Activated naive CD8-positive, alpha-beta T cell treated with anti-CD3 and anti-CD28 coated beads, Interleukin-2, amount 50 U/mL, for 24 hours (primary cell): ENCODE measurements at regions not wholly inside any gene's neighbourhood (a gene's known extent, or its start where the extent isn't known, plus 50 kb on each side); places are given as distances from the start of the nearest gene placed in this dataset.
"Not testable (repeated sequence)": the region's sequence is repeated elsewhere in the genome, so short reads cannot be mapped to it uniquely, and the experiment has no call there.

ENCODE experiments used
- ATAC-seq: fragments of 150-1000 bp; cut with Tn5 transposase; one replicate; pipeline ENCODE4 v1.10.0; 2021
- DNase-seq: peaks from one replicate; pipeline ENCODE4 v3.0.0; 2021
- H3K27ac Mint-ChIP-seq: one replicate; pipeline ENCODE4 v1.8.0; 2021; ENCODE audit warnings: mild to moderate bottlenecking, mixed read lengths
- H3K27me3 Mint-ChIP-seq: one replicate; pipeline ENCODE4 v1.8.0; 2021; ENCODE audit warnings: mixed read lengths
- H3K36me3 Mint-ChIP-seq: one replicate; pipeline ENCODE4 v1.8.0; 2021; ENCODE audit warnings: low read depth, mixed read lengths
- H3K4me1 Mint-ChIP-seq: one replicate; pipeline ENCODE4 v1.8.0; 2021; ENCODE audit warnings: mixed read lengths
- H3K4me3 Mint-ChIP-seq: one replicate; pipeline ENCODE4 v1.8.0; 2021; ENCODE audit warnings: mild to moderate bottlenecking, moderate library complexity, mixed read lengths
- H3K9me3 Mint-ChIP-seq: one replicate; pipeline ENCODE4 v1.8.0; 2021; ENCODE audit warnings: mixed read lengths

DNA sequence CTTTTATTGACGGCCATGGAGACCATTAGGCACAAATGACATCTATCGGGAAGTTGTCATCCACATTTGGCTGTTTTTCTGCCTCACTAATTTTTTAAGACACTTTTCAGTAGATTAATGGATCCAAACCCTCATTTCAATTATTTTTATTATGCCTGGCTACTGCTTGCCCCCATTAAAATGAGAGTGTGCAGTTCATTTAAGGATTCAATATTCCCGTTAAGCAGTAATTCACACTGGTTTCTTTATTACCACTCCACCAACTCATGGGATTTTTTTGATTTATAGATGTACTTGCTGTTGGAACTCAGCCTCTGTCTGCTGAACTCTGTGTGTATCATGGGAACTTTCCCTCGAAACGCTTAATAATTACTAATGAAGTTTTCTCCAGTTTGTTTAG, 291.8 kb upstream of the PRKX start:
- Mint-ChIP-seq H3K9me3 (no peaks in the 10 kb centered on the region), H3K4me1 (no peaks in the 10 kb centered on the region), H3K36me3 (no peaks in the 10 kb centered on the region), H3K4me3 (no peak overlapping the region), H3K27me3 (no peaks in the 10 kb centered on the region), H3K27ac (no peak overlapping the region)
- ATAC-seq (no peak), DNase-seq (no peak)

DNA sequence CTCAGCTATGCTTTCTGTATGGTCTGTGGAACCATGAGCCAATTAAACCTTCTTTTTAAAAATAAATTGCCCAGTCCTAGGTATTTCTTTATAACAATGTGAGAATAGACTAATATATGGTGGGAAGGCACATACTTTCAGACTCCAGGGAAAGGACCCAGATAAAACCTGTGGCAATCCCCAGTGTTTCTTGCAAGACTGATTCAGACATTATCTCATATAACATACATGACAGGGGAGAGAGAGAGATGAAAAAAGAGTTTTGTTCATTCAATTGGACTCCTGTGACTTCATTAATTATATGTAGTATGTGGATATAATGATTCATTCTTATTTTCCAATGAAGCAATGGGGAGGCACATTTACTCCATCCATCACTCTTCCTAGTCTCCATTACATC, 291.4 kb upstream of the PRKX start:
- DNase-seq (no peak), ATAC-seq (no peak)
- no peak overlapping the region for H3K4me3 Mint-ChIP-seq
- H3K36me3 Mint-ChIP-seq = no peaks in the 10 kb centered on the region
- no peaks in the 10 kb centered on the region for H3K4me1 Mint-ChIP-seq
- H3K9me3 Mint-ChIP-seq = no peaks in the 10 kb centered on the region
- no peaks in the 10 kb centered on the region for H3K27me3 Mint-ChIP-seq
- no peak overlapping the region for H3K27ac Mint-ChIP-seq

DNA sequence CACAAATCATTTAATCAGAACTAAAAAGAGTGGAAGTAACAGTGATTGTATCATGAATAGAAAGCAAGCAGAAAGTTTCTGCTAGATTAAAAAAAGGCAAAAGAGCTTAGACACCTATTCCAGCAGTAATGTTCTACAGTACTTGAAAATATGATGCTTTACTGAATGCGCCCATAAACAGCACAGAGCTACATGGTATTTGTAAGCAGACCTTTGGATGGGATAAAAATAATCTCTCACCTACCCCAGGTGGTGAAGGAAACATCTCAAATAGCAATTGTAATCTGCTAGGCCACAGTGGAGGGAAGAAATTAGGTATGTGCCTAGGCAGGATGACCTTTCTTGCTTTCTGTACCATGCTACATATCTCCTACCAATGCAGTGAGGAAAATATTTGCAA, 280.9 kb upstream of the PRKX start:
- Mint-ChIP-seq H3K9me3 (no peaks in the 10 kb centered on the region), H3K36me3 (no peaks in the 10 kb centered on the region), H3K27ac (no peak overlapping the region), H3K4me3 (no peak overlapping the region), H3K27me3 (no peaks in the 10 kb centered on the region), H3K4me1 (no peaks in the 10 kb centered on the region)
- ATAC-seq (no peak), DNase-seq (no peak)

DNA sequence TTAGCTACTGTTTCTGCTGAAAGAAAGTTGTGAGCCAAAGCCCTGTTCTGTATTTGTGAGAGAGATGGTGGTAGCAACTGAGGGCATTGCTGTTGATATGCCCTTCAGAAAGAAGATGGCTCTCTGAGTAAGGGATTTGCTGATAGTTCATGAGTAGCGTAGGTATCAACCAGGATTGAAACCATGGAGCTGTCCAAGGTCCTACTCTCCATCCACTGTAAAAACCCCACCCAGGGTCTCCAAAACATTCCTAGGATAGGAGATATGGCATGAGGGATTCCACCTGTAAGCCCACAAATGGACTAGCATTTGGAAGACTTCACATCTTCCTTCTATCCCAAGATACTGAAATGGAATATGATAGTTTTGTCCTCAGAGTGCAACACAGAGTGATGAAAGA, 277.1 kb upstream of the PRKX start:
- H3K27me3 Mint-ChIP-seq = no peaks in the 10 kb centered on the region
- no peak overlapping the region for H3K4me3 Mint-ChIP-seq
- no peak overlapping the region for H3K27ac Mint-ChIP-seq
- ATAC-seq (no peak), DNase-seq (no peak)
- H3K36me3 Mint-ChIP-seq = no peaks in the 10 kb centered on the region
- H3K4me1 Mint-ChIP-seq = no peaks in the 10 kb centered on the region
- H3K9me3 Mint-ChIP-seq = no peaks in the 10 kb centered on the region

DNA sequence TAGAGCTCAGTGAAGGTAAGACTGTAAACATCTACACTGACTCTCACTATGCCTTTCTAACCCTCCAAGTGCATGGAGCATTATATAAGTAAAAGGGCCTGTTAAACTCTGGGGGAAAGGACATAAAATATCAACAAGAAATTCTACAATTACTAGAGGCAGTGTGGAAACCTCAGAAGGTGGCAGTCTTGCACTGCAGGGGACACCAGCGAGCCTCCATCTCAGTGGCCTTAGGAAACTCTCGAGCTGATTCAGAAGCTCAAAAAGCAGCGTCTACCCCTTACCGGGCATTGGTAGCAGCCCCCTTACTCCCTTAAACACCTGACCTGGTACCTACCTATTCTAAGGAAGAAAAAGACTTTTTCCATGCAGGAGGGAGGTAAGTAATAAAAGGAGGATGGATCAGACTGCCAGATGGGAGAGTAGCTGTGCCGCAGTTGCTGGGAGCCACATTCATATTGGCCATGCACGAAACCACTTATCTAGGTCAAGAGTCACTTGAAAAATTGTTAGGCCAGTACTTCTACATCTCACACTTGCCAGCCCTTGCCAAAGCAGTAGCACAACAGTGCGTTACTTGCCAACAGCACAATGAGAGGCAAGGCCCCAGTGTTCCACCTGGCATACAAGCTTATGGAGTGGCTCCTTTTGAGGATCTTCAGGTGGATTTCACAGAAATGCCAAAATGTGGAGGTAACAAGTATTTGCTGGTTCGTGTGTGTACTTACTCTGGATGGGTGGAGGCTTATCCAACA, 258.8 kb upstream of the PRKX start:
- H3K9me3 Mint-ChIP-seq, H3K4me1 Mint-ChIP-seq, H3K4me3 Mint-ChIP-seq, H3K27ac Mint-ChIP-seq, H3K36me3 Mint-ChIP-seq, DNase-seq, H3K27me3 Mint-ChIP-seq, ATAC-seq: not testable (repeated sequence)

DNA sequence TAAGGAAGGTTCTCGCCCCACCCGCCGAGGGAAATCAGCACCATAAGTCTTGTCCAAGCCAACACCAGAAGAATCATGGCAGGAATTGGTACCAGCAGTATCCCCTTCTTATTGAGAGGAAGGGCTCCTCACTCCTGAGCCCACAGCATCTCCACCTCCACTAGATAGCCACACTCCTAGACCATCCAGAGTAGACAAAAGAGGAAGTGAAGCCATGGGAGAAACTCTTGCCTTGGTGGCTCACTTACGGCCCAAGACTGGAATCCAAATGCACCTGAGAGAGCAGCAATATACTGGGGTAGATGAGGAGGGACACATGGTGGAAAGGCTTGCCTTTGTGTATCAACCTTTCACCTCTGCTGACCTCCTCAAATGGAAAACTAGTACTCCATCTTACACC, 255.3 kb upstream of the PRKX start:
- DNase-seq (no peak), ATAC-seq (no peak)
- Mint-ChIP-seq H3K4me3 (no peak overlapping the region), H3K27ac (no peak overlapping the region), H3K4me1 (no peaks in the 10 kb centered on the region), H3K9me3 (no peaks in the 10 kb centered on the region), H3K27me3 (no peaks in the 10 kb centered on the region), H3K36me3 (no peaks in the 10 kb centered on the region)

DNA sequence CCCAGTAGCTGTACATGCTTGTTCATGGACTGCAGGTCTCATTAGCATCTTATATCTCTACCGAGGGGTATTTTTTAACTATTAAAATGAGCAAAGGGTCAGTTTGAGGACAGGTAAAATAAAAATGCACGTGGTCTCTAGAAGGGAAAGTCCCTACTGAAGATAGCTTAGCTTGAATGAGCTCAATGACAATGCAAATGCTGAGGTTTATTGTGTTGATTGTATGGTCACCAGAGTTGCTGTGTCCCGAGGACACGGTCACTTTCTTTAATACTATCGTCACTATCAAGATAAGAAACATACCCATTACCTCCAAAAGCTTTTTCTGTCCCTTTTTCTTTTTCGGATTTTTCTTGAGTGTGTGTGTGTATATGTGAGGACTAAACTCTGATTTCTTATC, 250.5 kb upstream of the PRKX start:
- DNase-seq (no peak), ATAC-seq (no peak)
- H3K27ac Mint-ChIP-seq = no peak overlapping the region
- no peak overlapping the region for H3K4me3 Mint-ChIP-seq
- H3K36me3 Mint-ChIP-seq = no peaks in the 10 kb centered on the region
- H3K4me1 Mint-ChIP-seq = no peaks in the 10 kb centered on the region
- no peaks in the 10 kb centered on the region for H3K9me3 Mint-ChIP-seq
- H3K27me3 Mint-ChIP-seq = no peaks in the 10 kb centered on the region

DNA sequence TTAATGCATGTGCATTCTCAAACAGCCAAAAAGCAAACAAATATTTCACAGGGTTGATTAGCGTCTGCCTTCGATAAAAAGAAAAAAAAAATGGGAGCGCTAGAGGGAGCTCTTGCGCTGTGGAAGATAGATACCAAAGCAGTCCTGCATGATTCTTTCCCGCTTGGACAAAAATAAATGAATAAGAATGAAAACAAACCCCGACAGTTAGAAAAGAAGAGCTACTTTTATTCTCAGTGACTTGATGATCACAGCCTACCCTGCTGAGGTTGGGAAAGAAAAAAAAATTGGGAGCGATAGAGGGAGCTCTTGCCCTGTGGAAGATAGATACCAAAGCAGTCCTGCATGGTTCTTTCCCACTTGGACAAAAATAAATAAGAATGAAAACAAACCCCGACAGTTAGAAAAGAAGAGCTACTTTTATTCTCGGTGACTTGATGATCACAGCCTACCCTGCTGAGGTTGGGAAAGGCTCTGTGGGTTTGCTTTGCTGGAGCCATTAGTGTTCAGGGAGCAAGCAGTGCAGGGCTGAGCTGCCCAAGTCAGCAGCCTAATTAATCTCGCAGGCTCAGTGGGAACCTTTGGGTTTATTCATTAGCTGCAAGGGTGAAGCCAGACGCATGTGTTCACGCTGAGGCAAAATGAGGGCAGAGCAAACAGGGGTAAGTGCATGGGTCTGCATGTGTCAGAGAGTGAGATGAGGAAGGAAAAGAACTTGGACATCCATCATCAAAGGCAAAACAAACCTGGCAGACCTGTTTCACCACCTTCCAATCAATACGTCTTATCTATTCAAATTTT, 249.3 kb upstream of the PRKX start:
- Mint-ChIP-seq H3K9me3 (no peaks in the 10 kb centered on the region), H3K27me3 (no peaks in the 10 kb centered on the region), H3K36me3 (no peaks in the 10 kb centered on the region), H3K4me1 (no peaks in the 10 kb centered on the region), H3K4me3 (no peak overlapping the region), H3K27ac (no peak overlapping the region)
- ATAC-seq (no peak), DNase-seq (no peak)

DNA sequence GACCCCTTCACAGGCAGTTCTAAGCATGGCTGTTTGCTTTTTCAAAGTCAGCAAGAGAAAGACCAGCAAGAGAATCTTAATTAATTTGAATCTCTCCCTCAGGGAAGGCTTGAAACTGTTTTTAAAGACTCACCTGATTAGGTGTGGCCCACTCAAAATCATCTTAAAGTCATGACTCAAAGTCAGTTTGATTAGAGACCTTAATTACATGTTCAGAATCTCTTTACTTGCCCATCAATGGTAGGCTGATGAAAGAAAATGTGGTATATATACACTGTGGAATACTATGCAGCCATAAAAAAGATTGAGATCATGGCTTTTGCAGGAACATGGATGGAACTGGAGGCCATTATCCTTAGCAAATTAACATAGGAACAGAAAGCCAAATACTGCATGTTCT, 247.5 kb upstream of the PRKX start:
- H3K27me3 Mint-ChIP-seq = no peaks in the 10 kb centered on the region
- H3K9me3 Mint-ChIP-seq = no peaks in the 10 kb centered on the region
- H3K27ac Mint-ChIP-seq = no peak overlapping the region
- DNase-seq = no peak
- ATAC-seq = no peak
- H3K4me3 Mint-ChIP-seq = no peak overlapping the region
- no peaks in the 10 kb centered on the region for H3K4me1 Mint-ChIP-seq
- no peaks in the 10 kb centered on the region for H3K36me3 Mint-ChIP-seq

DNA sequence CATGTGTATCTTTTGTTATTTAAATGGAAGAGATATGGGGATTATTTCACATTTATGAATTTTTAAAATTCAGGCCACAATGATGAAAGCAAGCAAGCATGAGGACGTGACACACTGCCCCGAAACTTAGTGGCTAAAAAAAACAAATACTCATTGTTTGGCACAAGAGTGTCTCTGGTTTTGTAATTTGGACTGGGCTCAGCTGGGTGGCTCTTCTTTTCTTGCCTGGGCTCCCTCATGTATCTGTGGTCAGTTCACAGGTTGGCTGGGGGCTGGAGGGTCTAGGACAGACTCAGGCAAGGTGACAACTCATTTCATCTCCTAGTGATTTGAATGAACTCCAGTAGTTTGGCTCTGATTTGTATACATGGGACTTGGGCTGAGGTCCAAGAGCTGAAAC, 238.4 kb upstream of the PRKX start:
- ATAC-seq = no peak
- no peak overlapping the region for H3K27ac Mint-ChIP-seq
- no peaks in the 10 kb centered on the region for H3K4me1 Mint-ChIP-seq
- no peak for DNase-seq
- H3K4me3 Mint-ChIP-seq = no peak overlapping the region
- no peaks in the 10 kb centered on the region for H3K9me3 Mint-ChIP-seq
- peaks cover 6% of the 10 kb centered on the region for H3K27me3 Mint-ChIP-seq
- no peaks in the 10 kb centered on the region for H3K36me3 Mint-ChIP-seq

DNA sequence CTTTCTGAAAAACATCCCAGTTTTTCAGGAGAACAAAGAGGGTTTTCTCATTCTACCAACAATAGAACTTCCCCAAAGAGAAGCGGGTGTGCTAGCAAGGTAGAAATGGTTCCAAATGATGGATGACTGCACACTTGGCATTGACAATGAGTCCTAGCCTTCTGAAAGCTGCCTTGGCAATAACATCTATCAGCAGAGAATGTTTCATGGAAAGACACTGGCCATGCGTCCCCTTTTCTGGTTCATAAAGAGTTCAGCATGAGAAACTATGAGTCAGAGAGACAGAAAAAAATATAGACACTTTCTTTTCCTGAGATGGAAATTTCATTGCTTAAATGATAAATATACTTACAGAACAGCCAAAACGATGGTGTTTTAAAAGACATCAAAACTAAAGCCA, 236.9 kb upstream of the PRKX start:
- peaks cover 6% of the 10 kb centered on the region for H3K27me3 Mint-ChIP-seq
- no peaks in the 10 kb centered on the region for H3K4me1 Mint-ChIP-seq
- H3K9me3 Mint-ChIP-seq = no peaks in the 10 kb centered on the region
- no peak for DNase-seq
- no peak for ATAC-seq
- H3K4me3 Mint-ChIP-seq = no peak overlapping the region
- H3K36me3 Mint-ChIP-seq = no peaks in the 10 kb centered on the region
- H3K27ac Mint-ChIP-seq = no peak overlapping the region

DNA sequence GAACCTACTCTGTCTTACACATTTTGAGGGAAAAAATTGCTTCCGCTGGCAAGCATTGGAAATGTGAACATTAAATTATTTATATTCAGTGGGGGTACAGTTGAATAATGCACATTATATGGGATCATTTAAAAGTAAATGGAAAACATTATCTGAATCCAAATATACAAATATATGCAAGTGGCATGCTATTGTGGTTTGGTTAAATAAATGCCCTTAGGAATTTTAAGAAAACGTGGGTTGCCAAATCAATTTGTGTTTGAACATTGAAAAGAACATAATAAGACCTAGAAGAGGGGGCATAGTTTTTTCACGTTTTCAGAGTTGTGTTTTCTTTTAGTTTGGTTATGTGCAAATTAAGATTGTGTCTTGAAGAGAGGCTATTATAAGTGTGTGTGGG, 230.5 kb upstream of the PRKX start:
- no peak overlapping the region for H3K27ac Mint-ChIP-seq
- DNase-seq (no peak), ATAC-seq (no peak)
- no peaks in the 10 kb centered on the region for H3K27me3 Mint-ChIP-seq
- H3K36me3 Mint-ChIP-seq = no peaks in the 10 kb centered on the region
- no peaks in the 10 kb centered on the region for H3K4me1 Mint-ChIP-seq
- no peak overlapping the region for H3K4me3 Mint-ChIP-seq
- H3K9me3 Mint-ChIP-seq = no peaks in the 10 kb centered on the region

DNA sequence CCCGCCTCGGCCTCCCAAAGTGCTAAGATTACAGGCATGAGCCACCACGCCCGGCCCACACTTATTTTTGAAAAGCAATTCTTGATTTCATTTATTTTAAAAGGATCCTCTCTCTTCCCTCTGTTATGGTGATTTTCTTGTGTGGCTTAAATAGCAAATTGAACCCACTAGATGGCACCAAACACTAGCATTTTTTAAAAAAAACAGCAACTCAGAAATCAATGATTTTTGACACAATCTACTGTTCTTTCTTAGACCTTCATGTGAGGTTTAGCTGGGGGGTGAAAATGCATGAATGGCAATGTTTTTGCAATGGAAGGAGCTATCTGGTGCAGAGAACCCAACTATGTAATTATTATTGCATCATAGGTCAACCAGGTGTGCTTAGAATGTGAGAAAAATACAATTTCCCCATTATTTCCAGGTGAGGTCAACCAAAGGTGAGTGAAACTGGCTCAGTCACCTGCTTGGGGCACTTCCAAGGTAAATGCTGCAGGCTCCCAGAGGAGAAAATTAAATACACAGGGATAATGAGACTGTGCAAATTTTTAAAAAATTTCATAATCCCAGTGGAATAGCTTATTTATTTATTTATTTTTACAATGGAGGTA, 226.7 kb upstream of the PRKX start:
- no peak for ATAC-seq
- DNase-seq = no peak
- no peak overlapping the region for H3K4me3 Mint-ChIP-seq
- H3K9me3 Mint-ChIP-seq = no peaks in the 10 kb centered on the region
- H3K4me1 Mint-ChIP-seq = no peaks in the 10 kb centered on the region
- H3K27ac Mint-ChIP-seq = no peak overlapping the region
- H3K36me3 Mint-ChIP-seq = no peaks in the 10 kb centered on the region
- H3K27me3 Mint-ChIP-seq = no peaks in the 10 kb centered on the region

DNA sequence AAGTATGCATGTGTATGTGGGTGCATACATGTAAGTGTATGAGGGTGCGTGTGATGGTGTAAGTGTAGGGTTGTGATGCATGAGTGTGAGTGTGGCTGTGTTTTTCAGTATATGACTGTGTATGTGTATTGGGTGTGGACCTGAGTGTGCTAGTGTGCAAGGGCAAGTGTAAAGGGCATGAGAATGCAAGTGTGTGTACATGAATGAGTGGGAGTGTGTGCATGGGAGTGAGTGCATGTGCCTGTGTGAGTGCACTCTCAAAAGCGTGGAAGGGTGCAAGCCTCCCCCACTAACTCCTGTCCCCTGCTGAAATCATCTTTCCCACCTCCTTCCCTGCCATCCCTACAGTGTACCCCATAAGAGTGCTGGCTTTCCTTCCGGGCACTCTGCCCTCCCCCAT, 225.1 kb upstream of the PRKX start:
- H3K36me3 Mint-ChIP-seq = no peaks in the 10 kb centered on the region
- H3K27me3 Mint-ChIP-seq = no peaks in the 10 kb centered on the region
- H3K4me3 Mint-ChIP-seq = no peak overlapping the region
- H3K9me3 Mint-ChIP-seq = no peaks in the 10 kb centered on the region
- H3K27ac Mint-ChIP-seq = no peak overlapping the region
- no peaks in the 10 kb centered on the region for H3K4me1 Mint-ChIP-seq
- no peak for DNase-seq
- ATAC-seq = no peak

DNA sequence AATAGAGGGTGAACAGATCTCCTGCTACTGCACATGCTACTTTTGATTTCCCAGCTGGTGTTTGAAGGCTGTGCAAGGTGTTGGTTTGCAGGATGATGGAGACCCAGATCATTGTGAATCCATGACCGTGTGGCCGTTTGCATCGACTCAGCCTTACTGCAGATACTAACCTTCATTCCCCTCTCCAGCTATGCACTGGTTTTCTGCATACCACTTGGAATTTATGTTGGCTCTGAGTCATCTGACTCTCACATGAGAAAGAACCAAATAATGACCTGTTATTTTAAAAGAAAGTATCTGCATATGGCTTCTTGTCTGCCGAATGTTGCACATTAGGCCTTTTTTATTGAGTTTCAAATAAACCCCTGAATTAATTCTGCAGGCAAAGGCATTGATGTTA, 221.7 kb upstream of the PRKX start:
- not testable (repeated sequence) for H3K4me1 Mint-ChIP-seq, H3K9me3 Mint-ChIP-seq, DNase-seq, ATAC-seq, H3K36me3 Mint-ChIP-seq, H3K4me3 Mint-ChIP-seq, H3K27ac Mint-ChIP-seq, H3K27me3 Mint-ChIP-seq
